ENCODE measurements at regions not wholly inside any gene's neighbourhood (a gene's known extent, or its start where the extent isn't known, plus 50 kb on each side); places are given as distances from the start of the nearest gene placed in this dataset.

DNA sequence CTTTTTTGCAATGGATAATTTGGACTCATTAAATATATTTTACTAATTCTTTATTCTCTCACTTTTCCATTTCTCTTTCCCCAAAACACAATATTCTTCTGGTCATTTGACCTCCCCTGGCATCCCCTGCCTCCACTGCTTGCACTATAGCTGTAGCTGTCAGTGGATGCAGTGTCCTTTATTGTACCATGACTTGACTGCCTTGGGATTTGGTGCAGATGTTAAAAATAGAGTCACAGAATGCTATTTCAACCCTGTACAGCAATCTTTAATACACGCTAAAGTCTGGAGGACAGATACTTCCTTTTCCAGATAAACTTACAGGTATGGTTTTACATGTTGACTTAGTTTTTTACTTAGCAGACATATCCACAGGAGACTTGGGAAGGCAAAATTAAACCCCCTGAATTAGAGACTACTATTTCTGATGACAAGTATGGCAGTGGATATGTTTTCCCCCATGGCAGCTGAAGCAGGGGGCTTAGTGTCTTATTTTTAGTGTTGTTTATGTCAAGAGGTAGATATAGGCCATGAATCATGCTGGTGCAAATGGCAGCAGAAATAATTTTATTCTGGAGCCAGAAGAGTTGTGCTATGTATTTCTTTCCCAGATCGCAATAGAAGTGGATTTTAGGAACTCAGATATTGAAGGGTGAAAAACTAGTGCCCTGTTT is 461.4 kb downstream of the NAF1 start:
- 73% methylated on average over 2 of the region's 2 CpGs for WGBS
- Histone ChIP-seq H3K4me3 (ENCODE audit: low read depth in 1 of 3, low read length in 3 of 3) (no peak overlapping the region), H3K36me3 (ENCODE audit: control insufficient read depth in 4 of 4, insufficient read depth in 3 of 4, low read depth in 1 of 4, low read length in 3 of 4) (no peaks in the 10 kb centered on the region), H3K27me3 (ENCODE audit: control insufficient read depth in 4 of 4, insufficient read depth in 4 of 4, low read length in 3 of 4) (no peaks in the 10 kb centered on the region), H3K9me3 (ENCODE audit: control insufficient read depth in 4 of 4, low read length in 3 of 4) (no peaks in the 10 kb centered on the region), H3K9ac (ENCODE audit: low read depth in 1 of 2, low read length in 2 of 2) (no peak overlapping the region), H3K4me1 (ENCODE audit: control insufficient read depth in 4 of 4, insufficient read depth in 4 of 4, low read length in 3 of 4) (no peaks in the 10 kb centered on the region), H3K27ac (ENCODE audit: low read depth in 1 of 2, low read length in 2 of 2) (no peak overlapping the region)
- TF ChIP-seq RXRA (IDR thresholded peaks at IDR 0.05): no peak
- TF ChIP-seq, protein P1, sequence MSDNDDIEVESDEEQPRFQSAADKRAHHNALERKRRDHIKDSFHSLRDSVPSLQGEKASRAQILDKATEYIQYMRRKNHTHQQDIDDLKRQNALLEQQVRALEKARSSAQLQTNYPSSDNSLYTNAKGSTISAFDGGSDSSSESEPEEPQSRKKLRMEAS (IDR thresholded peaks at IDR 0.05): no peak
- no peak for TF ChIP-seq CTCF (IDR thresholded peaks at IDR 0.05; ENCODE audit: low read depth, low read length, missing input control)
- no peak for TF ChIP-seq YY1 (IDR thresholded peaks at IDR 0.05)
- TF ChIP-seq TAF1 (conservative IDR thresholded peaks at IDR 0.05): no peak
- TF ChIP-seq HNF4A (conservative IDR thresholded peaks at IDR 0.05): no peak
- TF ChIP-seq, protein P2, sequence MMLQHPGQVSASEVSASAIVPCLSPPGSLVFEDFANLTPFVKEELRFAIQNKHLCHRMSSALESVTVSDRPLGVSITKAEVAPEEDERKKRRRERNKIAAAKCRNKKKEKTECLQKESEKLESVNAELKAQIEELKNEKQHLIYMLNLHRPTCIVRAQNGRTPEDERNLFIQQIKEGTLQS (IDR thresholded peaks at IDR 0.05): no peak
- no peak for TF ChIP-seq HNF4G (IDR thresholded peaks at IDR 0.05)
- no peak for TF ChIP-seq NR2F2 (IDR thresholded peaks at IDR 0.05)
- TF ChIP-seq JUND (IDR thresholded peaks at IDR 0.05): no peak
- DNase-seq (ENCODE audit: low spot score): no peak

GRCh38 chr4:162700815-162701361 is 465.8 kb downstream of the NAF1 start:
- H3K27me3 ChIP-seq (ENCODE audit: control insufficient read depth in 4 of 4, insufficient read depth in 4 of 4, low read length in 3 of 4): no peaks in the 10 kb centered on the region
- 68% methylated on average over 3 of the region's 3 CpGs for WGBS

More at GRCh38 chr4:162700815-162701361, 465.8 kb downstream of the NAF1 start:
- no peak overlapping the region for H3K27ac ChIP-seq (ENCODE audit: low read depth in 1 of 2, low read length in 2 of 2)
- no peaks in the 10 kb centered on the region for H3K4me1 ChIP-seq (ENCODE audit: control insufficient read depth in 4 of 4, insufficient read depth in 4 of 4, low read length in 3 of 4)
- DNase-seq (ENCODE audit: low spot score): no peak
- H3K9me3 ChIP-seq (ENCODE audit: control insufficient read depth in 4 of 4, low read length in 3 of 4): no peaks in the 10 kb centered on the region
- H3K4me3 ChIP-seq (ENCODE audit: low read depth in 1 of 3, low read length in 3 of 3): no peak overlapping the region
- no peak overlapping the region for H3K9ac ChIP-seq (ENCODE audit: low read depth in 1 of 2, low read length in 2 of 2)
- H3K36me3 ChIP-seq (ENCODE audit: control insufficient read depth in 4 of 4, insufficient read depth in 3 of 4, low read depth in 1 of 4, low read length in 3 of 4): no peaks in the 10 kb centered on the region
- TF ChIP-seq GABPA (IDR thresholded peaks at IDR 0.05 in 1 of 2, conservative IDR thresholded peaks at IDR 0.05 in 1 of 2): no peak
- no peak for TF ChIP-seq SP1 (IDR thresholded peaks at IDR 0.05)
- no peak for TF ChIP-seq JUND (IDR thresholded peaks at IDR 0.05)
- no peak for TF ChIP-seq RAD21 (IDR thresholded peaks at IDR 0.05)
- TF ChIP-seq, protein P1 (IDR thresholded peaks at IDR 0.05): no peak
- no peak for TF ChIP-seq HNF4A (conservative IDR thresholded peaks at IDR 0.05)
- TF ChIP-seq, protein P2 (IDR thresholded peaks at IDR 0.05): no peak
- no peak for TF ChIP-seq FOXA1 (IDR thresholded peaks at IDR 0.05)
- TF ChIP-seq NR2F2 (IDR thresholded peaks at IDR 0.05): no peak
- no peak for TF ChIP-seq ZBTB33 (IDR thresholded peaks at IDR 0.05)
- no peak for TF ChIP-seq TAF1 (conservative IDR thresholded peaks at IDR 0.05)
- no peak for TF ChIP-seq REST (IDR thresholded peaks at IDR 0.05)
- no peak for TF ChIP-seq YY1 (IDR thresholded peaks at IDR 0.05)

Data from liver (tissue), 8 donors.